ENCODE measurements at regions not wholly inside any gene's neighbourhood (a gene's known extent, or its start where the extent isn't known, plus 50 kb on each side); places are given as distances from the start of the nearest gene placed in this dataset.

DNA sequence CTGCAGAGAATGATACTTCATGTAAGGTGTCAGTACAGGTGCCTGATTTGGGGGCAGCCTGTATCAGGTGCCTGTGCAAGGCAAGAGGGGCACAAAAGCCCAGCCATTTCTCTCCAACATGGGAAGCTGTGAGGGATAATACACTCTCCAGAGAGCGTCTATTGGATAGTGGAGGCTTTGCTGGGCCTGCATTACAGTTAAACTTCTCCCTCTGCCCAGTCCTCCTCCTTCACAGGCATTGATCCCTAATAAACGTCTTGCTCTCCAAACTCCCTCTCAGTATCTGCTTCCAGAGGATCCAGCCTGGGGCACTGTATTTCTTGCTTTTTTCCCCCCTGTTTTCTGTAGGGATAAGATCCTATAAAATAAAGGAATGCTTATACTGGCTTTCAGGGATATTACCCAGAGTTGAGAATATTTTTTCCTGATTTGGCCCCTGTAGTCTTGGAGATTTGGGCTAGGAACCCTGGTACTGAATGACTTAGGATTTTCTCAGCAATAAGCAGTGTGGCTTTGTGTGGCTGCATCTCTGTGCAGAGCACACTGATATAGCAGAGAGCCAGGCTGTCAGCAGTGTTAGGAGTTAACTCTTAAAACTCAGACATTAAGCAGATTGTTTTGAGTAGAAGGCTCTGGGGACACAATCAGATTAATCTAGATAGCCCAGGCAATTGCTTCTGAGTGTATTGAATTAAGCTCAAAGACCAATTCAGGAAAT, 330.6 kb downstream of the CYRIA start:
- 34 to 70% (median 39%) methylated on average over 2 of the region's 2 CpGs for WGBS, 4 donors
- no peak overlapping the region for H3K27ac ChIP-seq
- intact Hi-C loops (cut with DNase I): no loop called here
- no peaks in the 10 kb centered on the region for H3K36me3 ChIP-seq (replicated peaks in 1 of 2)
- no peaks in the 10 kb centered on the region for H3K27me3 ChIP-seq
- DNase-seq: no peak
- no peaks in the 10 kb centered on the region for H3K4me1 ChIP-seq (replicated peaks in 1 of 2)
- H3K9me3 ChIP-seq (replicated peaks in 1 of 3): no peaks in the 10 kb centered on the region
- no peak overlapping the region for H3K4me3 ChIP-seq
- no peak for TF ChIP-seq POLR2A (IDR thresholded peaks at IDR 0.05)
- TF ChIP-seq, protein P1, sequence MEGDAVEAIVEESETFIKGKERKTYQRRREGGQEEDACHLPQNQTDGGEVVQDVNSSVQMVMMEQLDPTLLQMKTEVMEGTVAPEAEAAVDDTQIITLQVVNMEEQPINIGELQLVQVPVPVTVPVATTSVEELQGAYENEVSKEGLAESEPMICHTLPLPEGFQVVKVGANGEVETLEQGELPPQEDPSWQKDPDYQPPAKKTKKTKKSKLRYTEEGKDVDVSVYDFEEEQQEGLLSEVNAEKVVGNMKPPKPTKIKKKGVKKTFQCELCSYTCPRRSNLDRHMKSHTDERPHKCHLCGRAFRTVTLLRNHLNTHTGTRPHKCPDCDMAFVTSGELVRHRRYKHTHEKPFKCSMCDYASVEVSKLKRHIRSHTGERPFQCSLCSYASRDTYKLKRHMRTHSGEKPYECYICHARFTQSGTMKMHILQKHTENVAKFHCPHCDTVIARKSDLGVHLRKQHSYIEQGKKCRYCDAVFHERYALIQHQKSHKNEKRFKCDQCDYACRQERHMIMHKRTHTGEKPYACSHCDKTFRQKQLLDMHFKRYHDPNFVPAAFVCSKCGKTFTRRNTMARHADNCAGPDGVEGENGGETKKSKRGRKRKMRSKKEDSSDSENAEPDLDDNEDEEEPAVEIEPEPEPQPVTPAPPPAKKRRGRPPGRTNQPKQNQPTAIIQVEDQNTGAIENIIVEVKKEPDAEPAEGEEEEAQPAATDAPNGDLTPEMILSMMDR (IDR thresholded peaks at IDR 0.05): no peak

DNA sequence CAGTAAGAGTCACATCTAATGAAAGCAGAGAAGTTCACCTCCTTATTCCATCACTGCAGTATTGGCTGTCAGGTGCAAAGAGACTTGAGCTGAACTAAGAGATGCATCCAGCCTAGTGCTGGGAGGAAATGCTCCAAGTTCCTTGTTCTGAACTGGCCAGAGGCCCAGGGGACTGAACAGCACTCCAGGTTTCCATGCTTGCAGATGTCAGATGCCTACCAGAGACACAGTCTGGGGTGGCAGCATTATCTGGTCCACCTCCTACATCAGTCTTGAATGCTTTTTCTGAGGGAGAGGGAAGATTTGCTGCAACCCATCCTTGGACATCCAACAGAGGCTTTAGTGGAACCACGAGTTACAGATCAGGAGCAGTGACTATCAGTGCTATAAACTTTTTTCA, 331.3 kb downstream of the CYRIA start:
- Histone ChIP-seq H3K4me1 (replicated peaks in 1 of 2) (no peaks in the 10 kb centered on the region), H3K27me3 (no peaks in the 10 kb centered on the region), H3K9me3 (replicated peaks in 1 of 3) (no peaks in the 10 kb centered on the region), H3K4me3 (no peak overlapping the region), H3K27ac (no peak overlapping the region), H3K36me3 (replicated peaks in 1 of 2) (no peaks in the 10 kb centered on the region)
- intact Hi-C loops (cut with DNase I): no loop called here
- TF ChIP-seq, protein P1 (IDR thresholded peaks at IDR 0.05): no peak
- no peak for TF ChIP-seq POLR2A (IDR thresholded peaks at IDR 0.05)
- 66 to 93% (median 77%) methylated on average over 1 of the region's 1 CpG for WGBS, 4 donors
- no peak for DNase-seq

DNA sequence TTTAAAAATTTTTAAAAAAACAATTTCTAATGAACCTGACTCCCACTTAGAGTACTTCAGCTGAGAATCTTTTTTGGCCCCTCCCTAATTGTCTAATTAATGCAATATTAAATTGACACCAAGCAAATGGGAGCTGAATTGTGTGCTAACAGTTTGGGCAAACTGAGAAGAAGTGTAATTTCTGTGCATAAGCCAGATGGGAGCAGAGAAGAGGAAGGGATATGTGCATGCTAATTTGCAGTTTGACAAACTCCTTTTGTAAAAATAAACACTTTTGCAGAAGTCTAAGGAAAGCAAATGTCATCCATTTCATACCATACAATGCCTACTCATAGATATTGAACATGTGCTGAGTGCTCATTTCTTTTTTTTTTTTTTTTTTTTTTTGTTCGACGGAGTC, 332.0 kb downstream of the CYRIA start:
- DNase-seq: no peak
- Histone ChIP-seq H3K4me1 (replicated peaks in 1 of 2) (no peaks in the 10 kb centered on the region), H3K27me3 (no peaks in the 10 kb centered on the region), H3K36me3 (replicated peaks in 1 of 2) (no peaks in the 10 kb centered on the region), H3K9me3 (replicated peaks in 1 of 3) (no peaks in the 10 kb centered on the region), H3K4me3 (no peak overlapping the region), H3K27ac (no peak overlapping the region)
- intact Hi-C loops (cut with DNase I): no loop called here
- 32 to 80% (median 47%) methylated on average over 2 of the region's 2 CpGs for WGBS, 4 donors
- TF ChIP-seq, protein P1 (IDR thresholded peaks at IDR 0.05): no peak
- TF ChIP-seq POLR2A (IDR thresholded peaks at IDR 0.05): no peak

DNA sequence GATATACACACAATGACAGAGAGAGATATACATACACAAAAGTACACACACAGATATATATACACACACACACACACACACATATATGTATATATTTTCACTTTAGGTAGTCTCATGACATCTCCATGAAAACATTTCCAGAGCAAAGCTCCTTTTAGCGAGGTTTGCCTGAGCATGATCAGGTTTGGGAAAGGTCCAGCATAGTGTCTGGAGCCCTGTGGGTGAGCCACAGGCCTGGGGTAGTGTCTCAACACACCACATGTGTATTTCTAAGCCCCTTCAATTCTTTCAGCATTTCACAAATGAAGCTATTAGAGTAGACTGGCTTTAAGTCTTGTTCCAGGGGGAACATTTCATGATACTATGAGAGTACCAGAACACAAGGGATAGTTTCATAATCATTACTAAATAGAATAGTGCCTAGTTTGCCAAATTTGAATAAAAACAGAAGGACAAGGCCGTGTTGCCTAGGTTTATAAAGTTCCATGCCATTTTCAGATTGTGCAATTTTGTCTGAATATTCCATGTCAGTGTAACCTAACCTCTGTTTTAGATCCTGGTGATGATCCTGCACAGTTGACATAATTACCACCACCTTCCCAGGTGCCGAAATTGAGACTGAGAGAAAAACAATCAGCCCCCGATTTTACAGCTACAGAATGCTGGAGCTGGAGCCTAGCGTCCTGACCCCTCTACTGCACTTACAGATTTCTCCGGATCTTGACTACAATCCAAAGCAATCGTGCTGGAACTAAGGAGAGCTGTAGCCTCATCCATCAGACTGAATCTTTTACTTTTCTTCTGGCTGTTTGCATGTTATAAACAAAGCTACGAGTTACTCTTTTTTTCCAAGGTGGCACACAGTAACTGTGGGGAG, 332.7 kb downstream of the CYRIA start:
- intact Hi-C loops (cut with DNase I): no loop called here
- TF ChIP-seq, protein P1 (IDR thresholded peaks at IDR 0.05): no peak
- TF ChIP-seq POLR2A (IDR thresholded peaks at IDR 0.05): no peak
- no peak overlapping the region for H3K4me3 ChIP-seq
- no peak overlapping the region for H3K27ac ChIP-seq
- no peaks in the 10 kb centered on the region for H3K27me3 ChIP-seq
- 52 to 60% (median 58%) methylated on average over 8 of the region's 8 CpGs for WGBS, 4 donors
- H3K36me3 ChIP-seq (replicated peaks in 1 of 2): no peaks in the 10 kb centered on the region
- H3K9me3 ChIP-seq (replicated peaks in 1 of 3): no peaks in the 10 kb centered on the region
- DNase-seq: no peak
- no peaks in the 10 kb centered on the region for H3K4me1 ChIP-seq (replicated peaks in 1 of 2)
